BE2C (cell line): ENCODE measurements at regions not wholly inside any gene's neighbourhood (a gene's known extent, or its start where the extent isn't known, plus 50 kb on each side); places are given as distances from the start of the nearest gene placed in this dataset.

Experiments used
- DNase-seq: peaks from one replicate; pipeline ENCODE4 v3.0.0-alpha.2; 2020
- H3K27me3 ChIP-seq: fragments of 250-450 bp; sonication (Bioruptor Pico); 2 replicates; pipeline ENCODE4 v1.5.1; 2020; ENCODE audit warnings: mild to moderate bottlenecking
- H3K36me3 ChIP-seq: fragments of 250-450 bp; sonication (Bioruptor Pico); 2 replicates; pipeline ENCODE4 v1.5.1; 2020; ENCODE audit warnings: mild to moderate bottlenecking
- H3K4me1 ChIP-seq: fragments of 250-450 bp; sonication (Bioruptor Pico); 2 replicates; pipeline ENCODE4 v1.5.1; 2020
- H3K4me3 ChIP-seq: 2 replicates; pipeline ENCODE4 v1.5.1; 2011; ENCODE audit warnings: low read depth, low read length
- H3K9me3 ChIP-seq: fragments of 250-450 bp; sonication (Bioruptor Pico); 2 replicates; pipeline ENCODE4 v1.5.1; 2020
- CTCF ChIP-seq: IDR thresholded peaks from 2 replicates; pipeline ENCODE4 v1.5.1; 2012; ENCODE audit warnings: mild to moderate bottlenecking, low read depth, low read length

- H3K4me1 ChIP-seq, result no peaks in the 10 kb centered on the region
- H3K9me3 ChIP-seq, result no peaks in the 10 kb centered on the region
- DNase-seq, result no peak
- H3K4me3 ChIP-seq, result no peak overlapping the region
- no peak for TF ChIP-seq CTCF
- H3K36me3 ChIP-seq, result no peaks in the 10 kb centered on the region
- H3K27me3 ChIP-seq, result no peaks in the 10 kb centered on the region
Observed at GRCh38 chr7:145928937-145929336, 187.7 kb upstream of the CNTNAP2 start.

GRCh38 chr7:145919712-145920111 lies 196.9 kb upstream of the CNTNAP2 start:
- no peaks in the 10 kb centered on the region for H3K4me1 ChIP-seq
- H3K36me3 ChIP-seq, result no peaks in the 10 kb centered on the region
- DNase-seq, result no peak
- TF ChIP-seq CTCF, result no peak
- H3K4me3 ChIP-seq, result no peak overlapping the region
- no peaks in the 10 kb centered on the region for H3K27me3 ChIP-seq
- H3K9me3 ChIP-seq, result no peaks in the 10 kb centered on the region; the same call in 1 of the 2 replicates

GRCh38 chr7:145916776-145917175 lies 199.8 kb upstream of the CNTNAP2 start:
- no peak for TF ChIP-seq CTCF
- DNase-seq, result no peak
- Histone ChIP-seq H3K36me3 (no peaks in the 10 kb centered on the region), H3K27me3 (no peaks in the 10 kb centered on the region), H3K9me3 (no peaks in the 10 kb centered on the region; the same call in 1 of the 2 replicates), H3K4me1 (no peaks in the 10 kb centered on the region), H3K4me3 (no peak overlapping the region)

- Histone ChIP-seq H3K9me3 (no peaks in the 10 kb centered on the region; the same call in 1 of the 2 replicates), H3K4me3 (no peak overlapping the region), H3K27me3 (no peaks in the 10 kb centered on the region), H3K4me1 (no peaks in the 10 kb centered on the region), H3K36me3 (no peaks in the 10 kb centered on the region)
- no peak for TF ChIP-seq CTCF
- no peak for DNase-seq
Observed at GRCh38 chr7:145915679-145916078, 200.9 kb upstream of the CNTNAP2 start.

GRCh38 chr7:145909991-145910513 lies 206.5 kb upstream of the CNTNAP2 start:
- H3K36me3 ChIP-seq, result no peaks in the 10 kb centered on the region
- H3K4me3 ChIP-seq, result no peak overlapping the region
- no peaks in the 10 kb centered on the region for H3K9me3 ChIP-seq
- no peak for TF ChIP-seq CTCF
- H3K27me3 ChIP-seq, result no peaks in the 10 kb centered on the region
- no peaks in the 10 kb centered on the region for H3K4me1 ChIP-seq
- no peak for DNase-seq

GRCh38 chr7:145903658-145904057 lies 212.9 kb upstream of the CNTNAP2 start:
- no peaks in the 10 kb centered on the region for H3K9me3 ChIP-seq
- no peak overlapping the region for H3K4me3 ChIP-seq
- H3K27me3 ChIP-seq, result no peaks in the 10 kb centered on the region
- no peak for DNase-seq
- H3K36me3 ChIP-seq, result no peaks in the 10 kb centered on the region
- H3K4me1 ChIP-seq, result no peaks in the 10 kb centered on the region
- no peak for TF ChIP-seq CTCF
